ENCODE measurements at regions not wholly inside any gene's neighbourhood (a gene's known extent, or its start where the extent isn't known, plus 50 kb on each side); places are given as distances from the start of the nearest gene placed in this dataset.

DNA sequence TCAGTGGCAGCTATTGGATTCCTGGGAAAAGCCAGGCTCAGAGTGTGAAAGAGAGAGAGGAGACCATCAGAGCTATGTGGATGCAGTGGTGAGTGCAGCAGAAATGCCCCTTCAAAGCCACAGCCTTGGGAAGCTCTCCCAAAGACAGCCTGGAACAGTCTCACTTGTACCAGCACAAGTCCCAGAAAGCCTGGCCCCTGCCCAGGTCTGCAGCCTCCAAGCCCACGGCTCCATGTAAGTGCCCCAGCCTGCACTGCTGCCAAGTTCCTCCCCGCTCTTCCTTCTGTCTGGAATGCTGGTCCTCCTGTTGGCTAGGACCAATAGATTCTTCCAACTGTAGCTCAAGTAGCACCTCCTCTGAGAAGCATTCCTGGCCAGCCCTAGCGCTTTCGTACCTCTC is 539.7 kb downstream of the MIAT start:
- H3K9me3 ChIP-seq (ENCODE audit: control insufficient read depth, low read depth, low read length): no peaks in the 10 kb centered on the region
- H3K9ac ChIP-seq (ENCODE audit: extremely low read depth, insufficient read length, low read length): no peak overlapping the region
- H3K14ac ChIP-seq (ENCODE audit: insufficient read depth, low read length): no peak overlapping the region; the same call in 1 of the 2 replicates
- no peak overlapping the region for H2AFZ ChIP-seq (ENCODE audit: low read length)
- no peak overlapping the region for H2BK20ac ChIP-seq (ENCODE audit: low read depth, low read length, poor library complexity, severe bottlenecking)
- no peaks in the 10 kb centered on the region for H3K79me1 ChIP-seq (ENCODE audit: insufficient read depth, low read depth, low read length, poor library complexity, severe bottlenecking)
- no CpG with 5 or more reads among the region's 4 CpGs for WGBS (ENCODE audit: extremely low coverage, insufficient read length, low lambda C conversion rate)
- H3K4me2 ChIP-seq (ENCODE audit: insufficient read depth, insufficient read length, low read length): no peak overlapping the region
- H3K4me1 ChIP-seq (ENCODE audit: insufficient read depth, low read length): no peaks in the 10 kb centered on the region
- H3K36me3 Mint-ChIP-seq (ENCODE audit: insufficient read depth in 1 of 3, low read depth in 3 of 3): peaks cover 0 to 3% (median 0%) of the 10 kb centered on the region in 3 experiments; a peak in 3 of 7 replicates
- H2BK12ac ChIP-seq (ENCODE audit: insufficient read length, low read depth, low read length): no peak overlapping the region
- H3K23ac ChIP-seq (ENCODE audit: insufficient read length, low read depth, low read length): no peak overlapping the region
- DNase-seq: no peak
- TF ChIP-seq, protein P1, sequence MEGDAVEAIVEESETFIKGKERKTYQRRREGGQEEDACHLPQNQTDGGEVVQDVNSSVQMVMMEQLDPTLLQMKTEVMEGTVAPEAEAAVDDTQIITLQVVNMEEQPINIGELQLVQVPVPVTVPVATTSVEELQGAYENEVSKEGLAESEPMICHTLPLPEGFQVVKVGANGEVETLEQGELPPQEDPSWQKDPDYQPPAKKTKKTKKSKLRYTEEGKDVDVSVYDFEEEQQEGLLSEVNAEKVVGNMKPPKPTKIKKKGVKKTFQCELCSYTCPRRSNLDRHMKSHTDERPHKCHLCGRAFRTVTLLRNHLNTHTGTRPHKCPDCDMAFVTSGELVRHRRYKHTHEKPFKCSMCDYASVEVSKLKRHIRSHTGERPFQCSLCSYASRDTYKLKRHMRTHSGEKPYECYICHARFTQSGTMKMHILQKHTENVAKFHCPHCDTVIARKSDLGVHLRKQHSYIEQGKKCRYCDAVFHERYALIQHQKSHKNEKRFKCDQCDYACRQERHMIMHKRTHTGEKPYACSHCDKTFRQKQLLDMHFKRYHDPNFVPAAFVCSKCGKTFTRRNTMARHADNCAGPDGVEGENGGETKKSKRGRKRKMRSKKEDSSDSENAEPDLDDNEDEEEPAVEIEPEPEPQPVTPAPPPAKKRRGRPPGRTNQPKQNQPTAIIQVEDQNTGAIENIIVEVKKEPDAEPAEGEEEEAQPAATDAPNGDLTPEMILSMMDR (conservative IDR thresholded peaks at IDR 0.05): no peak
- H2BK15ac ChIP-seq (ENCODE audit: low read depth, low read length): no peak overlapping the region
- H3K56ac ChIP-seq (ENCODE audit: insufficient read length, low read depth, low read length): no peak overlapping the region
- no peak overlapping the region for H3K27ac Mint-ChIP-seq
- no peak overlapping the region for H3T11ph ChIP-seq (ENCODE audit: low read length)
- no peak overlapping the region for H3K4me3 Mint-ChIP-seq
- H4K91ac ChIP-seq (ENCODE audit: insufficient read length, low read depth, low read length): no peak overlapping the region
- H4K8ac ChIP-seq (replicated peaks; ENCODE audit: insufficient read length, low read depth, low read length): no peak overlapping the region
- no peak overlapping the region for H2AK5ac ChIP-seq (ENCODE audit: insufficient read length, low read length)
- H3K79me2 ChIP-seq (ENCODE audit: insufficient read depth, low read length): no peaks in the 10 kb centered on the region
- no peak overlapping the region for H2BK5ac ChIP-seq (ENCODE audit: insufficient read length, low read length)
- H3K4ac ChIP-seq (ENCODE audit: low read depth, low read length): no peak overlapping the region
- H3K23me2 ChIP-seq (ENCODE audit: insufficient read length, low read depth, low read length, poor library complexity, severe bottlenecking): no peaks in the 10 kb centered on the region
- H4K5ac ChIP-seq (ENCODE audit: insufficient read length, low read depth, low read length): no peak overlapping the region
- no peak overlapping the region for H3K18ac ChIP-seq (ENCODE audit: insufficient read length, low read depth, low read length)
- peaks cover 0 to under 1% of the 10 kb centered on the region in 2 experiments; a peak in 1 of 5 replicates for H3K9me3 Mint-ChIP-seq
- H3K4me1 Mint-ChIP-seq: peaks cover 9 to 14% of the 10 kb centered on the region in 2 experiments
- no peaks in the 10 kb centered on the region for H3K27me3 ChIP-seq (ENCODE audit: insufficient read depth, low read length)
- peaks cover 24% of the 10 kb centered on the region for H3K27me3 Mint-ChIP-seq (ENCODE audit: low read depth)
- H4K20me1 ChIP-seq (ENCODE audit: control insufficient read depth, insufficient read depth, insufficient read length): no peaks in the 10 kb centered on the region
- H3K27ac ChIP-seq (ENCODE audit: insufficient read length, low read depth, low read length): no peak overlapping the region
- H2BK120ac ChIP-seq (ENCODE audit: low read depth, low read length, poor library complexity, severe bottlenecking): no peak overlapping the region
